HUES6 (cell line): ENCODE measurements at regions not wholly inside any gene's neighbourhood (a gene's known extent, or its start where the extent isn't known, plus 50 kb on each side); places are given as distances from the start of the nearest gene placed in this dataset.

Source experiments
- H3K27ac ChIP-seq: 2 replicates; pipeline ENCODE4 v1.7.0; 2013; ENCODE audit warnings: low read depth, mild to moderate bottlenecking, low read length, inconsistent platforms
- H3K27me3 ChIP-seq: 2 replicates; pipeline ENCODE4 v1.6.1; 2013; ENCODE audit warnings: low read length; ENCODE audit not compliant: control insufficient read depth, insufficient read depth
- H3K36me3 ChIP-seq: 2 replicates; pipeline ENCODE4 v1.6.1; 2013; ENCODE audit warnings: low read length; ENCODE audit not compliant: control insufficient read depth, insufficient read depth
- H3K4me1 ChIP-seq: 2 replicates; pipeline ENCODE4 v1.6.1; 2013; ENCODE audit warnings: low read length; ENCODE audit not compliant: control insufficient read depth, insufficient read depth
- H3K4me3 ChIP-seq: 2 replicates; pipeline ENCODE4 v1.5.1; 2013; ENCODE audit warnings: low read depth, low read length
- H3K9ac ChIP-seq: one replicate; pipeline ENCODE4 v1.6.1; 2013; ENCODE audit warnings: mild to moderate bottlenecking, low read length
- H3K9me3 ChIP-seq: 2 replicates; pipeline ENCODE4 v1.6.1; 2013; ENCODE audit warnings: low read depth, low read length; ENCODE audit not compliant: control insufficient read depth, insufficient read depth

DNA sequence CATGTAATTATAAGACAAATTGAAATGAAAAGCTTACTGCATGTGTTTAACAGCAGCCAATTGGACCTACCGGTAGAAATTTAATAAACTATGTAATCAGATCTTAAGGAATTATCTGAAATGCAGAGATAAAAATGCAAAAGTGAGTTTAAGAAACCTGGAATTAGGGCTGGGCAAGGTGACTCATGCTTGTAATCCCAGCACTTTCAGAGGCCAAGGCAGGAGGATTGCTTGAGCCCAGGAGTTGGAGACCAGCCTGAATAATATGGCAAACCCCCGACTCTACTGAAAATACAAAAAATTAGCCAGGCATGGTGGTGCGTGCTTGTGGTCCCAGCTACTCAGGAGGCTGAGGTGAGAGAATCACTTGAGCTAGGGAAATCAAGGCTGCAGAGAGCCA, 74.1 kb downstream of the HFE start:
- Histone ChIP-seq H3K27me3 (no peaks in the 10 kb centered on the region), H3K27ac (no peak overlapping the region), H3K9me3 (no peaks in the 10 kb centered on the region), H3K4me3 (no peak overlapping the region), H3K36me3 (no peaks in the 10 kb centered on the region), H3K9ac (no peak overlapping the region), H3K4me1 (no peaks in the 10 kb centered on the region)

DNA sequence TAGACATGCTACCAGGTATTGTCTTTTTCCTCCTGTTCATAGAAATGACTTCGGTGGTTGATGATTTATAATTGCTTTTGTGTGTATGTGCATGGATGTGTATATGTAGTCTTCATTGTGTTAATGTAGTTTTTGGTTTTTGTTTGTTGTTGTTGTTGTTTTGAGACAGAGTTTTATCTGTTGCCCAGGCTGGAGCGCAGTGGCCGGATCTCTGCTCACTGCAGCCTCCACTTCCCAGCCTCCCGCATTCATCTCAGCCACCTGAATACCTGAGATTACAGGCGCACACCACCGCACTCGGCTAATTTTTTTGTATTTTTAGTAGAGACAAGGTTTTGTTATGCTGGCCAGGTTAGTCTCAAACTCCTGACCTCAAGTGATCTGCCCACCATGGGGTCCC, 75.2 kb downstream of the HFE start:
- Histone ChIP-seq H3K9ac (no peak overlapping the region), H3K4me3 (no peak overlapping the region), H3K36me3 (no peaks in the 10 kb centered on the region), H3K9me3 (no peaks in the 10 kb centered on the region), H3K27me3 (no peaks in the 10 kb centered on the region), H3K4me1 (no peaks in the 10 kb centered on the region), H3K27ac (no peak overlapping the region)

DNA sequence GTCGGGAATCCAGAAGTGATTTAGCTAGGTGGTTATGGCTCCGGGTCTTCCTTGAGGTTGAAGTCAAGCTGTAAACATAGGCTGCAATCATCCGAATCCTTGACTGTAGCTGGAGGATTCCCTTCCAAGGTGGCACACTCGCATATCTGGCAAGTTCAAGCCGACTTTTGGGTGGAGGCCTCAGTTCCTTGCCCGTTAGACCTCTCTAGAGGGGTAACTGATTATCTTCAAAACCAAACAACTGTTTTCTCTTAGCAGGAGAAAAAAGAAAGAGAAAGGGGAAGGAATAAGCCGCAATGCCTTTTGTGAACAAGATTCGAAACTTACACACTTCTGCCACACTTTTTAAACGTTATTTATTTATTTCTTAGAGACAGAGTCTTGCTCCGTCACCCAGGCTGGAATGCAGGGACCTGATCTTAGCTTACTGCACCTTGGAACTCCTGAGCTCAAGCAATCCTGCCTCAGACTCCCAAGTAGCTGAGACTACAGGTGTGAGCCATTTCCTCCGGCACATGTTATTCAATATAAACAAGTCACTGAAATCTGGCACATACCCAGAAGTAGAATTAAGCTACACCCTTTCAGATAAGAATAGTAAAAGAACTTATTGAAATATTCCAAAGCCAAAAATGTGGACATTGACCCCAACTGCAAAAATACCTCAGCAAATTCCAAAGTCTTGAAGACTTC, 76.3 kb downstream of the HFE start:
- no peak overlapping the region for H3K27ac ChIP-seq
- no peak overlapping the region for H3K9ac ChIP-seq
- H3K4me1 ChIP-seq = no peaks in the 10 kb centered on the region
- no peaks in the 10 kb centered on the region for H3K27me3 ChIP-seq
- no peak overlapping the region for H3K4me3 ChIP-seq
- H3K9me3 ChIP-seq = no peaks in the 10 kb centered on the region
- no peaks in the 10 kb centered on the region for H3K36me3 ChIP-seq

DNA sequence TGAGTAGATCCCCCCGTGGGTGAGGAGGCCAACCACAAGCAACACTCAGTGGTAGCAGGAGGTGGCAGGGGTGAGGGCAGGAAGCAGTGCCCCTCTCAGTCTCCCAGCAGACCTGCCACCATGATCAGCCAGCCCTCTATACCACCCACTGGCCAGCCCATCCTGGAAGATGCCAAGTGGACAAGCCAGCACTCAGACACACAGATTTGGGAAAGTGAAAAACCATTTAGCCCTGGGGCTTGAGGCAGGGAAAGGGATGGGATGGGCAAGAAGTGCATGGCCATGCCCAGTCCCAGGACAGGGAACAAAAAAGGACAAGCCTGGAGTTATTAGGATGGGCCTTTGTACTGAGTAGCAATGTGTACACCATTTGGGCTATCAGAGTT, 76.9 kb downstream of the HFE start:
- no peak overlapping the region for H3K9ac ChIP-seq
- no peak overlapping the region for H3K4me3 ChIP-seq
- no peaks in the 10 kb centered on the region for H3K9me3 ChIP-seq
- no peaks in the 10 kb centered on the region for H3K36me3 ChIP-seq
- H3K4me1 ChIP-seq = no peaks in the 10 kb centered on the region
- no peaks in the 10 kb centered on the region for H3K27me3 ChIP-seq
- no peak overlapping the region for H3K27ac ChIP-seq

DNA sequence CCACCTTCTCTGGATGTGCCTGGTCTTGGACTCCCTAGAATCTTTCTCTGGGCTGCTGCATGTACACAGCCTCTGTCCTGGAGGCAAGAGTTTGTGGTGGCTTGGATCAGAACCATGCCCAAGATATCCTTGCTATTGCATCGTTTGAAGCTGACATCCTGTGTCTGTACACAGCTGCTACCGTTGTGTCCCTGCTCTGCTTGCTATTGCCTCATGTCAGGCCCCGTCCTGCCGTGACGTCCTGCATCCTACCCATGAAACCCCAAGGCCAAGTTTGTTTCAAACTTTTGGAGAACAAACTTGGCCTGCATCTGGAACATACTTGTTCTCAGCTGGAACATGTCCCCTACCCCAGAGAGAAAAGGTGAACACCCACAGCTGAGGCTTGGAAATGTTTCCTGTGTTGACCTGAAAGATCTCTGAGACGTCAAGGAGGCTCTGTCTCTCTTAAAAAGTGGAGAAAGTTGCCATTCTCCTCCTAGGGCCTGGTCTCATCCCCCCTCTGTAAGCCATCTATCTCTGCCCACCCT, 78.1 kb downstream of the HFE start:
- no peak overlapping the region for H3K27ac ChIP-seq
- H3K9ac ChIP-seq = no peak overlapping the region
- H3K4me3 ChIP-seq = no peak overlapping the region
- no peaks in the 10 kb centered on the region for H3K36me3 ChIP-seq
- H3K4me1 ChIP-seq = no peaks in the 10 kb centered on the region
- no peaks in the 10 kb centered on the region for H3K27me3 ChIP-seq
- H3K9me3 ChIP-seq = no peaks in the 10 kb centered on the region

DNA sequence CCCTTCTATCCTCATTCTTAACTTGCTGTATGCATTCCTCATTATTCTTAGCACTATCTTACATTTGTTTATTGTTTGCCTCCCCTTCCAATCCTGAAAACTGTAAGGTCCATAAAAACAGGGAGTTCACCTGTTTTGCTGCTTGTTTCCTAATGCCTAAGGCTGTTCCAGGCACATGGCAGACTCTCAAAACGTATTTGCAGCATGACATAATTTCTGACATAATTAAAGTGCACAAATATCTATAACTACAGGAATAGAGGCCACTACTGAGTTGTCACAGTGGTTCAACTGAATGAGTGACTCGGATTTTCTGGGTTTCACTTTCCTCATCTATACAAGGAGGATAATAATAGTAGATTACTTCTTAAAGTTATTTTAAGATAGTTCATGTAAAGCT, 83.0 kb downstream of the HFE start:
- H3K4me1 ChIP-seq = peaks cover 7% of the 10 kb centered on the region
- no peaks in the 10 kb centered on the region for H3K27me3 ChIP-seq
- H3K27ac ChIP-seq = no peak overlapping the region
- H3K4me3 ChIP-seq = no peak overlapping the region
- no peak overlapping the region for H3K9ac ChIP-seq
- H3K9me3 ChIP-seq = no peaks in the 10 kb centered on the region
- no peaks in the 10 kb centered on the region for H3K36me3 ChIP-seq

DNA sequence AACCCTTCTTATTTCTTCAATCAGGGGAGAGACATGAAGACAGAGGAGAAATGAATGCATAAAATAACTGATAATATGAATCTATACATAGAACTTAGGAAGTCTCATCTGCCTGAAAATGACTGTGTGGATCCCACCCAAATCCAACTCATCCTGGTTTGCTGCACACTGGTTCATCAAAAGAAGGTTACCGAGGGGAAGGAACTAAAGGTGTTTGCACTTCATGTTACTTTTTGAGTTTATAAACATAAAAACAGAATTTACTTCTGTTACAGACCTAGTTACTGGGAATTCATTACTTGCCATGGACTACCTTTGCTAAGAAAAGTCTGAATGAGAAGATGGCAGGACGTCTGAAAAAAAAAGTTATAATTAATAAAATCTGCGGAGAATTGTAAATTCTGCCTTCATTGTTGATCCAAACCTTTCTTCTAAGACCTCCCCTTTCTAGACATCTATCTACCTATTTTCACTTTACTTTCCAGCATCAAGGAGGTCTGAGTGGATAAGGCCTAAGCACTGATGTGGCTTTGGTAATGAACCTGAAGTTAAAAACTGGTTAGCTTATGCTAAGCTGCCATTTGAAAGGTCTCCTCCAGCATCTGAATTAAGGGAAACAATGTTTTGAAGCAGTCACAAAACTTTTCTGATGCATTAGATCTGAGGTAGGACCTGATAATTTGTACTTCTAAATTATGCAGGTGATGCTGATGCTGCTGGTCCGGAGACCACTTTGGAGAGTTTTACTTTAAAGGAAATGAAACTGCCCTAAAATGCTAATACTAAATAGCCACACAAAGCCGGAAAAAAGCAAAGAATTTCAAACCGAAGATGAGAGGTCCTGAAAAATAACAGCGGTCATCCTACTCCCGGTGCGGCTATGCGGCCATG, 84.0 kb downstream of the HFE start:
- peak overlapping the region; percentile 65 for H3K9ac ChIP-seq
- H3K4me1 ChIP-seq = peaks cover 7% of the 10 kb centered on the region
- H3K36me3 ChIP-seq = no peaks in the 10 kb centered on the region
- no peaks in the 10 kb centered on the region for H3K27me3 ChIP-seq
- peak overlapping the region; percentile 79 for H3K4me3 ChIP-seq
- peak overlapping the region; percentile 16; the same call in 1 of the 2 replicates for H3K27ac ChIP-seq
- H3K9me3 ChIP-seq = no peaks in the 10 kb centered on the region

DNA sequence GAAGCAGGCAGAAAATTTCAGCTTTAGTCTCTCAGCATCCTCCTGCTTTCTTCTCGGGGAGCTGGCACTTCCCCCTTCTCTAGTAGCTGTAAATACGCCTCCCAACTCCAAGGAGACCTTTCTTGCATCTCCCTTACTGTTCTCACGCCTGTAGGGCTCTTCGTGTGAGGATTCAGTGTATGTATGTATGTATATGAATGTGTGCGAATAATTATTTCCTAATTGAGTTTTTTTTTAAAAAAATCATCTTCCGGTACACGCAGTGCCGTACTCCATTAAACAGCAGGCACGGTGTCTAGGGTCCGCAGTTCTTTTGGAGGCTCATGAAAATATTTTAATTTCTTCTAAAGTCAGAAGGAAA, 85.4 kb downstream of the HFE start:
- Histone ChIP-seq H3K27ac (peak overlapping the region; percentile 63; the same call in 1 of the 2 replicates), H3K4me1 (peaks cover 7% of the 10 kb centered on the region), H3K9ac (peak overlapping the region; percentile 92)

DNA sequence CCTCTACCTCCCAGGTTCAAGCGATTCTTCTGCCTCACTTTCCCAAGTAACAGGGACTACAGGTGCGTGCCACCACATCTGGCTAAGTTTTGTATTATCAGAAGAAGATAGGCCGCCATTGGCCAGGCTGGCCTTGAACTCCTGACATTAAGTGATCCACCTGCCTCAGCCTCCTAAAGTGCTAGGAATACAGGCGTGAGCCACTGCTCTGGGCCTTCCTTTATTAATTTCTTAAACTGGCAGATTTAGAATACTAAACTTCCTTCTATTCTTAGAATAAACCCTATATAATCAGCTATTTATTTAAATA, 86.6 kb downstream of the HFE start:
- Histone ChIP-seq H3K36me3 (no peaks in the 10 kb centered on the region), H3K27ac (no peak overlapping the region), H3K4me1 (peaks cover 7% of the 10 kb centered on the region), H3K27me3 (no peaks in the 10 kb centered on the region), H3K4me3 (no peak overlapping the region), H3K9ac (no peak overlapping the region), H3K9me3 (no peaks in the 10 kb centered on the region)

More for the DNA sequence above, 85.4 kb downstream of the HFE start:
- H3K27me3 ChIP-seq = no peaks in the 10 kb centered on the region
- H3K9me3 ChIP-seq = no peaks in the 10 kb centered on the region
- no peaks in the 10 kb centered on the region for H3K36me3 ChIP-seq
- H3K4me3 ChIP-seq = peak overlapping the region; percentile 79

DNA sequence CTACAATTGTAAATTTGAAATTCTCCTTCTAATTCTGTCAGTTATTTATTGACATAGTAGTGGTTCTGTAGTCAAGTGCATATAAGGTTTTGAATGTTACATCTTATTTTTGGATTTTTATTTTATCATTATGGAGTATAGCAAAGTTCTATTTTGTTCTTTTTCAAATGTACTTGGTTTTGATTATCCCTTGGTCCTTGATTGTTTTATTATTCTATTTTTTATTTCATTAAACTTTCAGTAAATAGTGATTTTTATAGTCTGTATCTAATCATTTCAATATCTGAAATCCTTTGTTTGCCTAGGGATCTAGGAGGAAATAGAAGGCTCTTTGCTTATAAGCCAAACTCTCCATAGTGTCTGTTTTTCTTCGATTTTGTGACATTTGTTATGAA, 87.8 kb downstream of the HFE start:
- H3K9ac ChIP-seq = no peak overlapping the region
- no peaks in the 10 kb centered on the region for H3K9me3 ChIP-seq
- peaks cover 7% of the 10 kb centered on the region for H3K4me1 ChIP-seq
- no peaks in the 10 kb centered on the region for H3K27me3 ChIP-seq
- no peak overlapping the region for H3K27ac ChIP-seq
- H3K36me3 ChIP-seq = no peaks in the 10 kb centered on the region
- no peak overlapping the region for H3K4me3 ChIP-seq

DNA sequence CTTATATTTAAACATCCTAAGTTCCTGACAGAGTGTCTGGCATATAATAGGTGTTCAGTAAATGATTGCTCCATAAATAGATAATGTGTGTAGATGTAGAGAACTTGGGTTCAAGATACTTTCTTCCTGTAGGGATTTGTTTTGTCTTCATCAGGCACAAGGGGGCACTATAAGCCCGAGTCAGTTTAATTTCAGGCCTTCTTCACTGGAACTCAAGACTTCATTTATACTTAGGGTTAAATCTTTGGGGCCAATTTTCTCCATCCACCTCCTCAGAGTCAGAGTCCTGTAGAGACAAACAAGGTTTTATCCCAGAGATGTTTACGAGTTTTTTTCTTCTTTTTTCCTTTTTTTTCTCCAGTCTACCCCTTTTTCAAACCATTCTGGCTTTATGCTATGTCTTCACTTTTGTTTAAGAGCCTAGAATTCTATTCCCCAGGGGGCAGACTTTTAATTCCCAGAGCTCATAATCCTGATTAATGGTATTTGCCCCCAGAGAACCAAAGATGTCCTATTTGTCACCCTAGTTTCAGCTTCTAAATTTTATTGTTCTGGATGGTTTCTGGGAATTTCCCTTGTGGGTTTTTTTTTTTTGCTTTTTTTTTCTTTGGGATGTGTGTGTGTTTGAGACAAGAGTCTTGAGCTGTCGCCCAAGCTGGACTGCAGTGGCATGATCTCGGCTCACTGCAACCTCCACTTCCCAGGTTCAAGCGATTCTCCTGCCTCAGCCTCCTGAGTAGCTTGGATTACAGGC, 88.4 kb downstream of the HFE start:
- Histone ChIP-seq H3K9ac (no peak overlapping the region), H3K4me3 (no peak overlapping the region), H3K36me3 (no peaks in the 10 kb centered on the region), H3K27me3 (no peaks in the 10 kb centered on the region), H3K4me1 (peaks cover 7% of the 10 kb centered on the region), H3K9me3 (no peaks in the 10 kb centered on the region), H3K27ac (no peak overlapping the region)
